Endodermal cell (in vitro differentiated cells): ENCODE measurements at regions not wholly inside any gene's neighbourhood (a gene's known extent, or its start where the extent isn't known, plus 50 kb on each side); places are given as distances from the start of the nearest gene placed in this dataset.

Experiments used
- DNase-seq: peaks from one replicate; pipeline ENCODE4 v3.0.0-alpha.2; 2017
- H3K27ac ChIP-seq: 2 replicates; pipeline ENCODE4 v1.5.1; 2013; ENCODE audit warnings: mild to moderate bottlenecking, low read depth, low read length, moderate library complexity
- H3K27me3 ChIP-seq: 2 replicates; pipeline ENCODE4 v1.6.1; 2013; ENCODE audit warnings: mild to moderate bottlenecking, low read length, moderate library complexity; ENCODE audit not compliant: insufficient read depth, control insufficient read depth, poor library complexity, severe bottlenecking
- H3K36me3 ChIP-seq: 2 replicates; pipeline ENCODE4 v1.7.0; 2013; ENCODE audit warnings: mild to moderate bottlenecking, low read length, moderate library complexity; ENCODE audit not compliant: control insufficient read depth, insufficient read depth
- H3K4me1 ChIP-seq: one replicate; pipeline ENCODE4 v1.7.0; 2013; ENCODE audit warnings: low read length; ENCODE audit not compliant: control insufficient read depth, insufficient read depth
- H3K4me3 ChIP-seq: 2 replicates; pipeline ENCODE4 v1.5.1; 2013; ENCODE audit warnings: mild to moderate bottlenecking, low read length, moderate library complexity
- H3K9ac ChIP-seq: 2 replicates; pipeline ENCODE4 v1.6.1; 2013; ENCODE audit warnings: mild to moderate bottlenecking, low read length, moderate library complexity; ENCODE audit not compliant: poor library complexity, severe bottlenecking; ENCODE audit errors: extremely low read depth
- H3K9me3 ChIP-seq: 2 replicates; pipeline ENCODE4 v1.6.1; 2013; ENCODE audit warnings: mild to moderate bottlenecking, low read length, moderate library complexity; ENCODE audit not compliant: control insufficient read depth
- H3K27ac Mint-ChIP-seq: 2 replicates; pipeline ENCODE4 v1.8.0; 2020; ENCODE audit warnings: mixed read lengths
- H3K27me3 Mint-ChIP-seq: 2 replicates; pipeline ENCODE4 v1.8.0; 2021; ENCODE audit warnings: mild to moderate bottlenecking, mixed read lengths; ENCODE audit not compliant: insufficient read depth
- H3K36me3 Mint-ChIP-seq: 2 replicates; pipeline ENCODE4 v1.8.0; 2020; ENCODE audit warnings: low read depth, mixed read lengths
- H3K4me1 Mint-ChIP-seq: 2 replicates; pipeline ENCODE4 v1.8.0; 2020; ENCODE audit warnings: mixed read lengths
- H3K4me3 Mint-ChIP-seq: 2 replicates; pipeline ENCODE4 v1.8.0; 2020; ENCODE audit warnings: mild to moderate bottlenecking, moderate library complexity, mixed read lengths
- H3K9me3 Mint-ChIP-seq: 2 replicates; pipeline ENCODE4 v1.8.0; 2020; ENCODE audit warnings: mild to moderate bottlenecking, mixed read lengths
- CTCF ChIP-seq: fragments of 200-600 bp; sonication (generic); conservative IDR thresholded peaks from 2 replicates; pipeline ENCODE4 v1.5.0; 2021; ENCODE audit warnings: antibody characterized with exemption, mild to moderate bottlenecking
- WGBS, 2 experiments: methylation state at CpG; one replicate each; pipeline versions ENCODE4 v1.1.5 to v1.1.7; 2013; ENCODE audit warnings: missing lambda C conversion rate in 2 of 2, mixed read lengths in 1 of 2; ENCODE audit not compliant: insufficient coverage in 1 of 2, insufficient read length in 1 of 2; 5-methylcytosine and 5-hydroxymethylcytosine counted together

- H3K27ac ChIP-seq: no peak overlapping the region
- Mint-ChIP-seq H3K27me3 (no peaks in the 10 kb centered on the region), H3K27ac (no peak overlapping the region), H3K9me3 (no peaks in the 10 kb centered on the region), H3K36me3 (no peaks in the 10 kb centered on the region), H3K4me1 (no peaks in the 10 kb centered on the region), H3K4me3 (no peak overlapping the region)
- no peaks in the 10 kb centered on the region for H3K36me3 ChIP-seq
- DNase-seq: no peak
- H3K9ac ChIP-seq: no peak overlapping the region
- H3K27me3 ChIP-seq: no peaks in the 10 kb centered on the region
- no peak for TF ChIP-seq CTCF
- H3K4me1 ChIP-seq: no peaks in the 10 kb centered on the region
- H3K9me3 ChIP-seq: no peaks in the 10 kb centered on the region
- 86 to 90% methylated on average over 2 to 5 of the region's 6 CpGs for WGBS, 2 experiments
- no peak overlapping the region for H3K4me3 ChIP-seq
Observed at GRCh38 chr10:128908099-128908498, 558.9 kb upstream of the MGMT start.

GRCh38 chr10:128908499-128908898, 558.5 kb upstream of the MGMT start:
- no peaks in the 10 kb centered on the region for H3K27me3 Mint-ChIP-seq
- no peak overlapping the region for H3K27ac ChIP-seq
- no peak overlapping the region for H3K9ac ChIP-seq
- H3K36me3 Mint-ChIP-seq: no peaks in the 10 kb centered on the region
- H3K4me1 Mint-ChIP-seq: no peaks in the 10 kb centered on the region
- no peaks in the 10 kb centered on the region for H3K36me3 ChIP-seq
- DNase-seq: peak; percentile 59
- H3K4me1 ChIP-seq: no peaks in the 10 kb centered on the region
- no peaks in the 10 kb centered on the region for H3K9me3 ChIP-seq
- H3K4me3 ChIP-seq: no peak overlapping the region
- peak; percentile 60 for TF ChIP-seq CTCF
- no peaks in the 10 kb centered on the region for H3K27me3 ChIP-seq
- WGBS, 2 experiments: 68% methylated on average over 4 of the region's 4 CpGs; no CpG with 5 or more reads in 1 of the 2 experiments
- H3K9me3 Mint-ChIP-seq: no peaks in the 10 kb centered on the region
- H3K4me3 Mint-ChIP-seq: no peak overlapping the region
- no peak overlapping the region for H3K27ac Mint-ChIP-seq

GRCh38 chr10:128912568-128913311, 554.3 kb upstream of the MGMT start:
- Histone ChIP-seq H3K27ac (no peak overlapping the region), H3K4me3 (no peak overlapping the region), H3K9me3 (no peaks in the 10 kb centered on the region), H3K9ac (no peak overlapping the region), H3K27me3 (no peaks in the 10 kb centered on the region), H3K36me3 (no peaks in the 10 kb centered on the region), H3K4me1 (no peaks in the 10 kb centered on the region)
- Mint-ChIP-seq H3K4me3 (no peak overlapping the region), H3K27ac (no peak overlapping the region), H3K27me3 (no peaks in the 10 kb centered on the region), H3K36me3 (no peaks in the 10 kb centered on the region), H3K9me3 (no peaks in the 10 kb centered on the region), H3K4me1 (no peaks in the 10 kb centered on the region)
- WGBS, 2 experiments: 88 to 100% methylated on average over 3 to 6 of the region's 6 CpGs
- no peak for DNase-seq
- no peak for TF ChIP-seq CTCF
